Activated CD4-positive, alpha-beta T cell treated with anti-CD3 and anti-CD28 coated beads for 4 hours (primary cell): ENCODE measurements at regions not wholly inside any gene's neighbourhood (a gene's known extent, or its start where the extent isn't known, plus 50 kb on each side); places are given as distances from the start of the nearest gene placed in this dataset.
"Not testable (repeated sequence)": the region's sequence is repeated elsewhere in the genome, so short reads cannot be mapped to it uniquely, and the experiment has no call there.

Source experiments
- DNase-seq, 2 donors: peaks; one replicate each; pipeline ENCODE4 v3.0.0-alpha.2; 2020

DNA sequence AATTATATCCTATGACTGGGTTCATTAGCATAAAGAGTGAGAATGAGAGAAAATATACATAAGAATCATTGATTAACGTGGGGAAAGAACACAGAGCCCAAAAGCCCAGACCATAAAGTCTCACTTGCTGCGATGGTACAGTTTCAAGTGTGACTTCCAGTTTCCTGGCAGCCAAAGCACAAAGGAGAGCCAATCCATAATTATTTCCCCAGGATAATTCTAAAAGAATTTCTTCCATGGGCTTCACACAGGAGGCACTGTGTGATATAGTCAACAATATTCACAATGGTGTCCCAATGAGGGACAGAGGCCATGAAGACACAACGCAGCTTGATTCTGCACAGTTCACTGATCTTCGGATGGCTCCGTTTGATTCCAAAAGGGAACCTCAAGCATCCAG is 321.6 kb downstream of the PLPP3 start:
- DNase-seq, result no peak

- DNase-seq, result no peak
These were observed 323.0 kb downstream of the PLPP3 start for GRCh38 chr1:56256153-56257000.

DNA sequence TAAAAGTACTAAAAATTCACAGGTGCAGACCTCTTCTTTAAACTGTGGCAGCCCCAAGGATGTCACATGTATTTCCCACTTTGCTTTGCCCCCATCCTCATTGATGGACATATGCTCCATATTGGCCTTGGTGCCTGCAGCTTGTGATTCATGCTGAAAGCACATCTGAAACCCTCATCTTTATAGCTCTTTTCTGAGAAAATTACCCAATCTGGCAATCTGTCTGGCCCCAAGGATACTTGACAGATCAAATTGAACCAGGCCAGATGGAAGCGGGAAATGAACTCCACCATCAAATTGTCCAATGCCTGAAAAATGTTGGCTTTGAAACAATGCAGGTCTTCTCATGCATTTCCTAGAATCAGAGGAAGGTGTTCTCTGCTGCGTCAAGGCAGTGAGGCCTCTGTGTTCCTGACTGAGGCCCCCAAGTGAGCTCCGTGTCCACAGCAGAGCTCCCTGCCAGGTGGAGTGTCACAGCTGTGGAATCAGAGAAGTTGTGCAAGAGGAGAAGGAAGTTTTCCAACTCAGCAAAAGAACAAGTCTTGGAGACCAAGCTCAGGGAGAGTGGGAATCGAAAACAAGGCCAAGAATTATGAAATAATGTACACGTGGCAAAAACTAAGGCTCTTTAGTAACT is 323.7 kb downstream of the PLPP3 start:
- no peak for DNase-seq

DNA sequence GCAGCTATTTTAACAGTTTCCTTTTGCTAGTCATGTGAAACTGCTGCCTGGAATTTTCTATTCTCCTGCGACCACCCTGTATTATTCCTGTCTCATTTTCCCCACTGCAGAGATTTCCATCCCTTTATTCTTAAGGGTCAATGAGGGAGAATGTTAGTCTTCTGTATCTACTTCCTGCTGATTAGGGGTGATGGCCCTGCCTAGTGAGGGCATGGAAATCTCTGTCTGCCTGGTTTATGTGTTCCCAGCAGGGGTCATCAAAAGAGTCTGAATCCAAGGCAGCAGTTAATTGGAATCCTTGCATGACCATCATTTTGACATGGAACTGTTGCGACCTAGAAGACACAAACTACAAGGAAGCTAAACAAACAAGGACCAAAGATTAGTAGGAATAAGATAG is 325.2 kb downstream of the PLPP3 start:
- DNase-seq, result no peak

DNA sequence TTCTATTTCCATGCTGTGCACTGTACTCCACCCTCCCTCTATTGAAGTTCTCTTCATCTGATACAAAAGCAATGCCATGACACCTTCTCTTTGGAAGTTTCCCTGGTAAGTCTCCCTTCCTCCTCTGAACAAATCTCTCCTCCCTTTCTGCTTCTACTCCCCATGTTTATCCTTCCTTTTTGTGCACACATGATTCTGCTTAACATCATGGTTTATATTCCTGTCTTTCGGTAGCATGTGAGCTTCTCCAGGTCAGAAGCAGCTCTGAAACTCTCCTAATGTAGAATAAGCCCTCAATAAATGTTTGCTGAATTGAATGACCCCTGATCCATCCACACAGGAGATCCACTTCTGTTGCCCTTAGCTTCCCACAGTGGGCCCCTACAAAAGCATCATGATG is 328.6 kb downstream of the PLPP3 start:
- DNase-seq, result no peak

DNA sequence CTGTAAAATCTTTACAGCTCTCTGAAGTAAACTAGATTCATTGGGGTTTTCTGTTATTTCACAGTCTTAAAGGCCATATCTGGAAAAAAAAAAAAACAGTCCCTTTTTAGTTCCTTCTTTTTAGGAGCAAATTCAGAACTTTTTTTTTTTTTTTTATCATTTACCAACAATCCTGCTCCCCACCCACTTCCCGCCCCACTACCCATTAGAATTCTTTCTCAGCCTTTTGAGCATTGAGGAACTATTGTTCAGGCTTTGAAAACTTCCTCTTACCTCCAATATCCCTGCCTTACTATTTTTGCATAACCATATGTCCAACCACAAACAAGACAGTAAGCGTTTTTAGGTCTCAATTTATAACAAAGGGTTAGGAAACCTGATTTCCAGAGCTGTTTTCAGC is 330.1 kb downstream of the PLPP3 start:
- DNase-seq, result no peak

- no peak for DNase-seq
These were observed 331.2 kb downstream of the PLPP3 start for GRCh38 chr1:56248138-56248537.

GRCh38 chr1:56246726-56247125 is 332.6 kb downstream of the PLPP3 start:
- not testable (repeated sequence) for DNase-seq

DNA sequence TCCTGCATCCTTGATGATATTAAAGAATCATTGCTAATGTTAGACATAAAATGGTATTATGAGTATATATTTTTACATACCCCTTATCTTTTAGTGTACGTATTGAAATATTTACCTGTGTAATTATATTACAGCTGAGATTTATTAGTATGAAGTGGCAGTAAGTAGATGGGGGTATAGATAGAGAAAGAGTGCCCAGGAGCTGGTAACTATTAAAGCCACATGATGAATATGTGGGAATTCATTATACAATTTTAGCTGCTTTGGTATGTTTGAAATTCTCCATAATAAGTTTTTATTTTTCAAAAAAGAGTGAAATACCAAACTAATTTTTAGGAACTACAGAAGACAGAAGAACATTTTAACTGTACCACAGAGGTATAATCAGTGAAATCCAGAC is 339.0 kb downstream of the PLPP3 start:
- no peak for DNase-seq

GRCh38 chr1:56237491-56238064 is 341.8 kb downstream of the PLPP3 start:
- no peak for DNase-seq

DNA sequence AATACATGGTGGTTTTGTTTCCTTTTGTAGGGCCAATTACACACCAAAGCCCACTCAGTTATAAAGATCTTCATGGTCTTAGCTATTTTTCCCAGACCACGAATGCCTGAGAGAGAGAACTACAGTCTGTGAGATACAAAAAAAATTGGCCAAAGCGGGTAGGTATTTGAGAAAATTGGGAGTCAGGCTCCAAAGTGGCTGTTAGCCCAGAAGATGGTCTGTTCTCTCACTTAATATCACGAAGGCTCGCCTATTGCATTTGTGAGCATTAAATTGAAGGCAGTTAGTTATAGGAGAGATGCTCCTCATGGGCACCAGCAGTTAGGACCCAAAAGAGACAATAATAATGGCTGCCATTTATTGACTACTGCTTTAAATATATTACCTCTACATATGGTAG is 342.7 kb downstream of the PLPP3 start:
- no peak for DNase-seq

GRCh38 chr1:56235909-56236510 is 343.4 kb downstream of the PLPP3 start:
- no peak for DNase-seq

GRCh38 chr1:56229186-56229585 is 350.2 kb downstream of the PLPP3 start:
- DNase-seq, result no peak

- DNase-seq, result no peak
These were observed 351.5 kb downstream of the PLPP3 start for GRCh38 chr1:56227886-56228285.

DNA sequence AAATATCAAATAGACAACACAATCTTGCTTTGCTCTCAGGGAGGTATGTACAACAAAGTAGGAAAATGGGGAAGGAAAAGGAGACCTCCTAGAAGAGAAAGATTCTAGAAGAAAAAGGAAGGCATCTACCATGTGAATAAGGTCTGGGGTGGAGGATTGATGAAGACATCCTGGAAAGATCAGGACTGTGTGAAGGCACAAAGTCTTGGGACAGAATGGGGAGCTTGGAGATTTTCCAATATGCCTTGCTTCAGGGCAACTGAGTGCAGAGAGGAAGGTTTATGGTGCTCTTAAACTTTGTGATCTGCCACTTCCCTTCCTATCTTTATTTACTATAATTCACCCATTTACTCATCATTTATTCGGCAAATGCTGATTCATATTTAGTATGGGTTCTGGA is 352.0 kb downstream of the PLPP3 start:
- no peak for DNase-seq

- no peak for DNase-seq
These were observed 353.2 kb downstream of the PLPP3 start for GRCh38 chr1:56225964-56226815.

DNA sequence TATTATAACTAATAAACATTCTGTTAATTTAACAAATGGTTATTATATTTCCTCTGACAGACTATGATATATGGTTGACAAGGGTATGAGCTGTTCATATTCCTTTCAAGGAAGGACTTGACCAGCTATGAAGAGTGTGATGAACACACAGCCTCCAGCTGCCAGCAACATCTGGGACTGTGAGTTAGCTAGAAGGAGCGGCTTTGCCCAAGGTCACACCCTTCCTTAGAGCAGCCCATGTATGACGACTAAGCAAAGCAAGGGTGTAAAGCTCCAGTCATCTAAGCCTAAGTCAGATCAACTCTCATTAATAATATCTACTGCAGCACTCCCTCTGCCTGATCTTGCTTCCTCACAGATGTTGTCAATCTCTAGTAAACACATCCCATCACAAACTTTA is 355.4 kb downstream of the PLPP3 start:
- DNase-seq, result no peak

GRCh38 chr1:56222914-56223540 is 356.3 kb downstream of the PLPP3 start:
- no peak for DNase-seq

- DNase-seq, result no peak
These were observed 359.3 kb downstream of the PLPP3 start for GRCh38 chr1:56220021-56220420.

- DNase-seq, result no peak
These were observed 361.3 kb downstream of the PLPP3 start for GRCh38 chr1:56218023-56218422.

DNA sequence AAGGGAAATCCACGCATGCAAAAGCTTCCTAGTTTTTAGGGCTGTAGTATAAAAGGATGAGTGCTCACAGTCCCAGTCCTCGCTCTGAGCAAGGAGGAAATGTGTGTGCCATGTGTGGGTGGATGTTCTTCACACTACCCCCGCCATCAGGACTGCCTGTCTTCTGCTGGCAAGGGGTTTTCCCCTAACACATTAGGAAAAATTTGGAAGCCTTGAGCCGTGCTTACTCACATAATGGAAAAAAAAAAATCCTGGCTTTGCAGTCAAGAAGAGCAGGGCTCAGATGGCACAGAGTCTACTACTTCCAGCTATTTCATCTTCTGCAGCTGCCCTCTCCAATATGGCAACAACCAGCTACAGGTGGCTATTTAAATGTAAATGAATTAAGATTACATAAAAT is 363.1 kb downstream of the PLPP3 start:
- DNase-seq, result no peak

DNA sequence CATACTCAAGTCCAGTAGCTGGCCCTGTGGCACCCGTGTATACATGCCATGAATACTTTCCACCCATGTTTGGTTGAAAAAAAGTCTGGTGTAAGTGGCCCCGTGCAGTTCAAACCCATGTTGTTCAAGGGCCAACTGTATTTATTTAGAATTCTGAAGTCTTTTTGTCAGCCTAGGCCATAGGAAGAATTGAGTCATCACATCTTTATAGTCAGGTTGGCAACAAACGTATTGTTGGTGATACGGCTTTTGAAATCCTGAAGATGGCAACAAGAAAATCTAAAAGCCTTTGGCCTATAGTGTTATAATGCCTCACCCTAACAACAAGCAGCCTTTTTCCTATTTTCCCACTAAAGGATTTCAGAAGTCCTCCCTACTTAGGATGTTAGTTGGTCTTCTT is 363.6 kb downstream of the PLPP3 start:
- DNase-seq, result no peak
